ENCODE measurements at regions not wholly inside any gene's neighbourhood (a gene's known extent, or its start where the extent isn't known, plus 50 kb on each side); places are given as distances from the start of the nearest gene placed in this dataset.
A peak's percentile ranks its signal among the peaks of the same experiment; 100 is the strongest.

GRCh38 chr2:43171789-43172188 lies 54.6 kb downstream of the ZFP36L2 start:
- DNase-seq: no peak

- DNase-seq: no peak
Observed at GRCh38 chr2:43170405-43171105, 55.9 kb downstream of the ZFP36L2 start.

- DNase-seq: peak; percentile 44 to 53
Observed at GRCh38 chr2:43169987-43170386, 56.4 kb downstream of the ZFP36L2 start.

GRCh38 chr2:43169099-43169945 lies 57.1 kb downstream of the ZFP36L2 start:
- peak; percentile 56 for DNase-seq

- DNase-seq: no peak
Observed at GRCh38 chr2:43168016-43168369, 58.4 kb downstream of the ZFP36L2 start.

- no peak for DNase-seq
Observed at GRCh38 chr2:43165378-43166069, 60.9 kb downstream of the ZFP36L2 start.

GRCh38 chr2:43164686-43165085 lies 61.7 kb downstream of the ZFP36L2 start:
- DNase-seq: no peak

GRCh38 chr2:43163584-43164270 lies 62.7 kb downstream of the ZFP36L2 start:
- DNase-seq: no peak

GRCh38 chr2:43162511-43162776 lies 64.0 kb downstream of the ZFP36L2 start:
- DNase-seq: no peak

GRCh38 chr2:43161650-43162510 lies 64.5 kb downstream of the ZFP36L2 start:
- DNase-seq: no peak

- DNase-seq: no peak
Observed at GRCh38 chr2:43160778-43161177, 65.6 kb downstream of the ZFP36L2 start.

- no peak for DNase-seq
Observed at GRCh38 chr2:43159797-43160196, 66.6 kb downstream of the ZFP36L2 start.

- DNase-seq: peak; percentile 89 to 90
Observed at GRCh38 chr2:43158259-43158880, 68.0 kb downstream of the ZFP36L2 start.

GRCh38 chr2:43157506-43158246 lies 68.7 kb downstream of the ZFP36L2 start:
- no peak for DNase-seq

- no peak for DNase-seq
Observed at GRCh38 chr2:43155851-43156411, 70.5 kb downstream of the ZFP36L2 start.

GRCh38 chr2:43154685-43155084 lies 71.7 kb downstream of the ZFP36L2 start:
- DNase-seq: no peak

- no peak for DNase-seq
Observed at GRCh38 chr2:43152741-43153647, 73.4 kb downstream of the ZFP36L2 start.

GRCh38 chr2:43152186-43152585 lies 74.2 kb downstream of the ZFP36L2 start:
- DNase-seq: no peak

GRCh38 chr2:43149482-43150107 lies 76.8 kb downstream of the ZFP36L2 start:
- no peak for DNase-seq
